Suprapubic skin (tissue), 4 donors: ENCODE measurements at regions not wholly inside any gene's neighbourhood (a gene's known extent, or its start where the extent isn't known, plus 50 kb on each side); places are given as distances from the start of the nearest gene placed in this dataset.
A peak's percentile ranks its signal among the peaks of the same experiment; 100 is the strongest.

ENCODE experiments used
- DNase-seq, 2 donors: peaks; one replicate each; pipeline ENCODE4 v3.0.0-alpha.2; 2019; ENCODE audit warnings: low spot score in 2 of 2
- H3K27ac ChIP-seq: fragments of 200-600 bp; sonication (generic); one replicate; pipeline ENCODE4 v1.5.1; 2019
- H3K27me3 ChIP-seq: fragments of 200-600 bp; sonication (generic); one replicate; pipeline ENCODE4 v1.5.1; 2019
- H3K36me3 ChIP-seq: fragments of 200-600 bp; sonication (generic); one replicate; pipeline ENCODE4 v1.5.1; 2019
- H3K4me1 ChIP-seq: fragments of 200-600 bp; sonication (generic); one replicate; pipeline ENCODE4 v1.5.1; 2019
- H3K4me3 ChIP-seq: fragments of 200-600 bp; sonication (generic); one replicate; pipeline ENCODE4 v1.5.1; 2019; ENCODE audit warnings: mild to moderate bottlenecking
- H3K9me3 ChIP-seq: fragments of 200-600 bp; sonication (generic); one replicate; pipeline ENCODE4 v1.5.1; 2019
- CTCF ChIP-seq, 2 donors: fragments of 200-600 bp in 1 of 2; fragments of 450-650 bp in 1 of 2; sonication (generic) in 1 of 2; IDR thresholded peaks; one replicate each; pipeline ENCODE4 v1.5.1; 2016 to 2019; ENCODE audit warnings: antibody characterized with exemption in 2 of 2, mild to moderate bottlenecking in 1 of 2, moderate library complexity in 1 of 2
- EP300 ChIP-seq: sonication (generic); formaldehyde crosslinking; IDR thresholded peaks from one replicate; pipeline ENCODE4 v1.6.1; 2017; ENCODE audit warnings: antibody characterized with exemption
- POLR2A ChIP-seq, 2 donors: fragments of 450-650 bp; IDR thresholded peaks; one replicate each; pipeline ENCODE4 v1.6.1; 2017; ENCODE audit warnings: antibody characterized with exemption in 2 of 2, mild to moderate bottlenecking in 2 of 2, moderate library complexity in 2 of 2
- POLR2AphosphoS5 ChIP-seq, 3 donors: sonication (generic); formaldehyde crosslinking; IDR thresholded peaks; one replicate each; pipeline ENCODE4 v1.6.1; 2017; ENCODE audit warnings: antibody characterized with exemption in 3 of 3
- WGBS: methylation state at CpG from one replicate; pipeline ENCODE4 v1.1.5; 2018; 5-methylcytosine and 5-hydroxymethylcytosine counted together

GRCh38 chr19:16018106-16018755 lies 58.1 kb upstream of the TPM4 start:
- TF ChIP-seq POLR2A (IDR thresholded peaks at IDR 0.05) (no peak), EP300 (no peak), CTCF (IDR thresholded peaks at IDR 0.05) (no peak), POLR2AphosphoS5 (IDR thresholded peaks at IDR 0.05) (no peak)
- 80% methylated on average over 7 of the region's 17 CpGs for WGBS
- H3K36me3 ChIP-seq = no peaks in the 10 kb centered on the region
- DNase-seq = no peak
- H3K27ac ChIP-seq = no peak overlapping the region
- no peak overlapping the region for H3K4me3 ChIP-seq
- no peaks in the 10 kb centered on the region for H3K9me3 ChIP-seq
- no peaks in the 10 kb centered on the region for H3K27me3 ChIP-seq
- no peaks in the 10 kb centered on the region for H3K4me1 ChIP-seq

- WGBS = 76% methylated on average over 10 of the region's 13 CpGs
- H3K36me3 ChIP-seq = no peaks in the 10 kb centered on the region
- no peaks in the 10 kb centered on the region for H3K27me3 ChIP-seq
- H3K9me3 ChIP-seq = no peaks in the 10 kb centered on the region
- no peak overlapping the region for H3K27ac ChIP-seq
- DNase-seq = no peak
- H3K4me1 ChIP-seq = no peaks in the 10 kb centered on the region
- TF ChIP-seq EP300 (no peak), CTCF (IDR thresholded peaks at IDR 0.05) (no peak), POLR2AphosphoS5 (IDR thresholded peaks at IDR 0.05) (no peak), POLR2A (IDR thresholded peaks at IDR 0.05) (no peak)
- H3K4me3 ChIP-seq = no peak overlapping the region
Measured at GRCh38 chr19:16018801-16019551, 57.3 kb upstream of the TPM4 start.

GRCh38 chr19:16019691-16020448 lies 56.4 kb upstream of the TPM4 start:
- no peak overlapping the region for H3K27ac ChIP-seq
- no peak for DNase-seq
- no peak overlapping the region for H3K4me3 ChIP-seq
- no peaks in the 10 kb centered on the region for H3K4me1 ChIP-seq
- TF ChIP-seq POLR2AphosphoS5 (IDR thresholded peaks at IDR 0.05) (no peak), POLR2A (IDR thresholded peaks at IDR 0.05) (no peak), CTCF (IDR thresholded peaks at IDR 0.05) (no peak), EP300 (no peak)
- no peaks in the 10 kb centered on the region for H3K36me3 ChIP-seq
- WGBS = 70% methylated on average over 20 of the region's 24 CpGs
- H3K27me3 ChIP-seq = peaks cover 6% of the 10 kb centered on the region
- H3K9me3 ChIP-seq = no peaks in the 10 kb centered on the region

GRCh38 chr19:16021796-16022195 lies 54.5 kb upstream of the TPM4 start:
- peaks cover 6% of the 10 kb centered on the region for H3K27me3 ChIP-seq
- no peak for TF ChIP-seq CTCF (IDR thresholded peaks at IDR 0.05)
- TF ChIP-seq EP300 = no peak
- TF ChIP-seq POLR2A (IDR thresholded peaks at IDR 0.05) = no peak
- TF ChIP-seq POLR2AphosphoS5 (IDR thresholded peaks at IDR 0.05) = no peak
- WGBS = 86% methylated on average over 8 of the region's 8 CpGs

GRCh38 chr19:16022251-16022650 lies 54.0 kb upstream of the TPM4 start:
- DNase-seq = peak in 1 of 2 donors; percentile 40
- H3K9me3 ChIP-seq = no peaks in the 10 kb centered on the region
- no peak overlapping the region for H3K27ac ChIP-seq
- H3K4me3 ChIP-seq = no peak overlapping the region
- TF ChIP-seq POLR2AphosphoS5 (IDR thresholded peaks at IDR 0.05) (no peak), CTCF (IDR thresholded peaks at IDR 0.05) (no peak), POLR2A (IDR thresholded peaks at IDR 0.05) (no peak), EP300 (no peak)
- H3K27me3 ChIP-seq = peaks cover 6% of the 10 kb centered on the region
- H3K4me1 ChIP-seq = no peaks in the 10 kb centered on the region
- WGBS = 59% methylated on average over 8 of the region's 8 CpGs
- no peaks in the 10 kb centered on the region for H3K36me3 ChIP-seq

More at GRCh38 chr19:16021796-16022195, 54.5 kb upstream of the TPM4 start:
- DNase-seq = peak in 1 of 2 donors; percentile 40
- H3K9me3 ChIP-seq = no peaks in the 10 kb centered on the region
- no peak overlapping the region for H3K4me3 ChIP-seq
- no peaks in the 10 kb centered on the region for H3K36me3 ChIP-seq
- H3K27ac ChIP-seq = no peak overlapping the region
- H3K4me1 ChIP-seq = no peaks in the 10 kb centered on the region
